Calu3 (cell line): ENCODE measurements at regions not wholly inside any gene's neighbourhood (a gene's known extent, or its start where the extent isn't known, plus 50 kb on each side); places are given as distances from the start of the nearest gene placed in this dataset.

ENCODE experiments used
- BruUV-seq: library from RNA; stranded (reverse); fragments of 400-500 nt; replicated peaks from 2 replicates; lab custom pipeline; 2021; lab: Mats Ljungman, UMichigan
- CTCF ChIA-PET: fragments of 300-600 bp; sonication (Branson Sonifier 250); formaldehyde crosslinking; loops from one replicate; lab custom pipeline; 2022; ENCODE audit warnings: antibody characterized with exemption; lab: Charles Lee
- DNase-seq: peaks from one replicate; pipeline ENCODE4 v3.0.0; 2022
- H3K27ac Mint-ChIP-seq: one replicate; pipeline ENCODE4 v1.8.0; 2022; ENCODE audit warnings: mixed read lengths; ENCODE audit not compliant: unreplicated experiment
- H3K27me3 Mint-ChIP-seq: one replicate; pipeline ENCODE4 v1.8.0; 2022; ENCODE audit warnings: mixed read lengths; ENCODE audit not compliant: unreplicated experiment
- H3K36me3 Mint-ChIP-seq: one replicate; pipeline ENCODE4 v1.8.0; 2022; ENCODE audit warnings: mild to moderate bottlenecking, moderate library complexity, mixed read lengths; ENCODE audit not compliant: insufficient read depth, unreplicated experiment
- H3K4me1 Mint-ChIP-seq: one replicate; pipeline ENCODE4 v1.8.0; 2022; ENCODE audit warnings: mild to moderate bottlenecking, low read depth, mixed read lengths; ENCODE audit not compliant: unreplicated experiment
- H3K4me3 Mint-ChIP-seq: one replicate; pipeline ENCODE4 v1.8.0; 2022; ENCODE audit warnings: mild to moderate bottlenecking, low read depth, moderate library complexity, mixed read lengths; ENCODE audit not compliant: unreplicated experiment
- H3K9me3 Mint-ChIP-seq: one replicate; pipeline ENCODE4 v1.8.0; 2022; ENCODE audit warnings: low read depth, mixed read lengths; ENCODE audit not compliant: unreplicated experiment
- CTCF ChIP-seq: fragments of 200-600 bp; IDR thresholded peaks from one replicate; pipeline ENCODE4 v1.8.0; 2022; ENCODE audit warnings: antibody characterized with exemption; ENCODE audit not compliant: unreplicated experiment
- intact Hi-C: fragments of 100-400 bp; cut with micrococcal nuclease; formaldehyde crosslinking; loops from one replicate; pipeline ENCODE4 v1.10.0; 2022; ENCODE audit not compliant: unreplicated experiment

- no peak for TF ChIP-seq CTCF
- Mint-ChIP-seq H3K36me3 (no peaks in the 10 kb centered on the region), H3K9me3 (peaks cover 9% of the 10 kb centered on the region), H3K4me3 (no peak overlapping the region), H3K27ac (no peak overlapping the region), H3K4me1 (no peaks in the 10 kb centered on the region), H3K27me3 (no peaks in the 10 kb centered on the region)
- intact Hi-C loops, result no loop called here
- no TSS peak for BruUV-seq
- CTCF ChIA-PET, result no interaction called here
- no peak for DNase-seq
Observed at GRCh38 chr1:73180397-73181189, 898.3 kb upstream of the NEGR1 start.

GRCh38 chr1:73176902-73177301 lies 894.6 kb upstream of the NEGR1 start:
- no peaks in the 10 kb centered on the region for H3K9me3 Mint-ChIP-seq

GRCh38 chr1:73167009-73167657 lies 884.8 kb upstream of the NEGR1 start:
- Mint-ChIP-seq H3K4me1 (no peaks in the 10 kb centered on the region), H3K27me3 (no peaks in the 10 kb centered on the region), H3K36me3 (no peaks in the 10 kb centered on the region), H3K4me3 (no peak overlapping the region), H3K9me3 (peaks cover 10% of the 10 kb centered on the region), H3K27ac (no peak overlapping the region)
- DNase-seq, result no peak
- CTCF ChIA-PET, result no interaction called here
- no TSS peak for BruUV-seq
- no peak for TF ChIP-seq CTCF
- intact Hi-C loops, result no loop called here

More at GRCh38 chr1:73176902-73177301, 894.6 kb upstream of the NEGR1 start:
- no peaks in the 10 kb centered on the region for H3K36me3 Mint-ChIP-seq
- H3K27ac Mint-ChIP-seq, result no peak overlapping the region
- no peak for TF ChIP-seq CTCF
- BruUV-seq, result no TSS peak
- no peaks in the 10 kb centered on the region for H3K27me3 Mint-ChIP-seq
- intact Hi-C loops, result no loop called here
- H3K4me3 Mint-ChIP-seq, result no peak overlapping the region
- no peaks in the 10 kb centered on the region for H3K4me1 Mint-ChIP-seq
- DNase-seq, result no peak
- CTCF ChIA-PET, result no interaction called here

GRCh38 chr1:73162564-73162963 lies 880.2 kb upstream of the NEGR1 start:
- intact Hi-C loops, result no loop called here
- no peak for DNase-seq
- Mint-ChIP-seq H3K4me1 (no peaks in the 10 kb centered on the region), H3K9me3 (peaks cover 9% of the 10 kb centered on the region), H3K27ac (no peak overlapping the region), H3K4me3 (no peak overlapping the region), H3K27me3 (no peaks in the 10 kb centered on the region), H3K36me3 (no peaks in the 10 kb centered on the region)
- no TSS peak for BruUV-seq
- CTCF ChIA-PET, result no interaction called here
- TF ChIP-seq CTCF, result no peak
